Fibroblast of lung (primary cell): ENCODE measurements at regions not wholly inside any gene's neighbourhood (a gene's known extent, or its start where the extent isn't known, plus 50 kb on each side); places are given as distances from the start of the nearest gene placed in this dataset.

Experiments
- DNase-seq, 2 donors: peaks; one replicate each; pipeline versions ENCODE4 v3.0.0 to v3.0.0-alpha.2; 2010; ENCODE audit warnings: low read depth in 2 of 2
- H2AFZ ChIP-seq: 2 replicates; pipeline ENCODE4 v1.5.1; 2012; ENCODE audit warnings: low read length, control low read depth, inconsistent platforms
- H3K27ac ChIP-seq: 2 replicates; pipeline ENCODE4 v1.5.1; 2011; ENCODE audit warnings: low read length, control low read depth; ENCODE audit not compliant: insufficient read depth
- H3K27me3 ChIP-seq: 2 replicates; pipeline ENCODE4 v1.5.1; 2011; ENCODE audit warnings: mild to moderate bottlenecking, low read length; ENCODE audit not compliant: control insufficient read depth, insufficient read depth
- H3K36me3 ChIP-seq: 2 replicates; pipeline ENCODE4 v1.5.1; 2011; ENCODE audit warnings: low read length; ENCODE audit not compliant: control insufficient read depth, insufficient read depth
- H3K4me1 ChIP-seq: 2 replicates; pipeline ENCODE4 v1.5.1; 2011; ENCODE audit warnings: low read length; ENCODE audit not compliant: control insufficient read depth, insufficient read depth; ENCODE audit errors: extremely low read depth
- H3K4me2 ChIP-seq: 2 replicates; pipeline ENCODE4 v1.5.1; 2011; ENCODE audit warnings: low read length, control low read depth; ENCODE audit not compliant: insufficient read depth; ENCODE audit errors: extremely low read depth
- H3K4me3 ChIP-seq, 4 experiments: fragments of 200-600 bp in 1 of 4; sonication (generic) in 1 of 4; replicated peaks in 1 of 4; 2 replicates each; pipeline ENCODE4 v1.5.1; 2011 to 2016; ENCODE audit warnings: low read length in 4 of 4, low read depth in 3 of 4, mild to moderate bottlenecking in 3 of 4, control low read depth in 2 of 4, inconsistent platforms in 1 of 4, mixed read lengths in 1 of 4; ENCODE audit not compliant: insufficient read depth in 1 of 4; ENCODE audit errors: control extremely low read depth in 1 of 4
- H3K79me2 ChIP-seq: 2 replicates; pipeline ENCODE4 v1.5.1; 2012; ENCODE audit warnings: mild to moderate bottlenecking, low read length, inconsistent platforms; ENCODE audit not compliant: control insufficient read depth, insufficient read depth
- H3K9ac ChIP-seq: 2 replicates; pipeline ENCODE4 v1.5.1; 2011; ENCODE audit warnings: mild to moderate bottlenecking, low read length, control low read depth; ENCODE audit not compliant: insufficient read depth
- H3K9me3 ChIP-seq: 2 replicates; pipeline ENCODE4 v1.5.1; 2012; ENCODE audit warnings: low read depth, low read length; ENCODE audit not compliant: control insufficient read depth, insufficient read depth
- H4K20me1 ChIP-seq: 2 replicates; pipeline ENCODE4 v1.5.1; 2011; ENCODE audit warnings: low read length; ENCODE audit not compliant: control insufficient read depth, insufficient read depth; ENCODE audit errors: extremely low read depth
- CTCF ChIP-seq, 2 donors: IDR thresholded peaks in 1 of 2; conservative IDR thresholded peaks in 1 of 2; 1 replicate in 1 of 2; 2 replicates in 1 of 2; pipeline ENCODE4 v1.5.1; 2011 to 2012; ENCODE audit warnings: low read length in 2 of 2, control low read depth in 1 of 2, inconsistent platforms in 1 of 2, low read depth in 1 of 2, mild to moderate bottlenecking in 1 of 2
- EZH2 ChIP-seq: IDR thresholded peaks from 2 replicates; pipeline ENCODE4 v1.5.1; 2012; ENCODE audit warnings: low read length, control low read depth, mild to moderate bottlenecking; ENCODE audit errors: missing control alignments

GRCh38 chr21:31471865-31472264, 127.8 kb upstream of the TIAM1 start:
- Histone ChIP-seq H3K9ac (no peak overlapping the region), H3K27ac (no peak overlapping the region), H3K27me3 (no peaks in the 10 kb centered on the region), H3K9me3 (no peaks in the 10 kb centered on the region), H4K20me1 (no peaks in the 10 kb centered on the region), H3K79me2 (no peaks in the 10 kb centered on the region), H3K36me3 (no peaks in the 10 kb centered on the region), H2AFZ (no peak overlapping the region), H3K4me3 (no peak overlapping the region), H3K4me1 (no peaks in the 10 kb centered on the region), H3K4me2 (no peak overlapping the region)
- DNase-seq = no peak
- no peak for TF ChIP-seq EZH2
- TF ChIP-seq CTCF (conservative IDR thresholded peaks at IDR 0.05 in 1 of 2, IDR thresholded peaks at IDR 0.05 in 1 of 2; ENCODE audit: low read depth in 1 of 2, low read length in 2 of 2) = no peak

- Histone ChIP-seq H4K20me1 (no peaks in the 10 kb centered on the region), H3K36me3 (no peaks in the 10 kb centered on the region), H3K4me2 (no peak overlapping the region), H3K4me1 (no peaks in the 10 kb centered on the region), H3K27me3 (no peaks in the 10 kb centered on the region), H3K4me3 (no peak overlapping the region), H3K9me3 (no peaks in the 10 kb centered on the region), H2AFZ (no peak overlapping the region), H3K9ac (no peak overlapping the region), H3K79me2 (no peaks in the 10 kb centered on the region), H3K27ac (no peak overlapping the region)
- no peak for TF ChIP-seq CTCF (conservative IDR thresholded peaks at IDR 0.05 in 1 of 2, IDR thresholded peaks at IDR 0.05 in 1 of 2; ENCODE audit: low read depth in 1 of 2, low read length in 2 of 2)
- TF ChIP-seq EZH2 = no peak
- DNase-seq = no peak
Observed at GRCh38 chr21:31470896-31471694, 127.0 kb upstream of the TIAM1 start.

- DNase-seq = no peak
- TF ChIP-seq EZH2 (no peak), CTCF (conservative IDR thresholded peaks at IDR 0.05 in 1 of 2, IDR thresholded peaks at IDR 0.05 in 1 of 2; ENCODE audit: low read depth in 1 of 2, low read length in 2 of 2) (no peak)
- no peak overlapping the region for H3K4me2 ChIP-seq
- H3K27ac ChIP-seq = no peak overlapping the region
- no peaks in the 10 kb centered on the region for H3K4me1 ChIP-seq
- no peaks in the 10 kb centered on the region for H3K27me3 ChIP-seq
- H3K9me3 ChIP-seq = no peaks in the 10 kb centered on the region
- H4K20me1 ChIP-seq = no peaks in the 10 kb centered on the region
- H3K4me3 ChIP-seq = no peak overlapping the region
- H3K9ac ChIP-seq = no peak overlapping the region
- H3K79me2 ChIP-seq = no peaks in the 10 kb centered on the region
- no peak overlapping the region for H2AFZ ChIP-seq
- no peaks in the 10 kb centered on the region for H3K36me3 ChIP-seq
Observed at GRCh38 chr21:31460980-31461379, 116.9 kb upstream of the TIAM1 start.
